K562 (cell line): ENCODE measurements at regions not wholly inside any gene's neighbourhood (a gene's known extent, or its start where the extent isn't known, plus 50 kb on each side); places are given as distances from the start of the nearest gene placed in this dataset.

Source experiments
- CBX5 ChIP-seq: IDR thresholded peaks from 2 replicates; pipeline ENCODE4 v1.6.1; 2014; ENCODE audit warnings: low read depth, borderline replicate concordance
- DNMT1 ChIP-seq: fragments of 450-650 bp; IDR thresholded peaks from 2 replicates; pipeline ENCODE4 v1.6.1; 2016; ENCODE audit warnings: antibody characterized with exemption, mild to moderate bottlenecking
- HNRNPLL ChIP-seq: fragments of 200-400 bp; formaldehyde crosslinking; IDR thresholded peaks from 2 replicates; pipeline ENCODE4 v1.6.1; 2017; ENCODE audit warnings: low read length, low read depth, mild to moderate bottlenecking; ENCODE audit not compliant: poor library complexity, severe bottlenecking
- MCM2 ChIP-seq: fragments of 450-650 bp; IDR thresholded peaks from 2 replicates; pipeline ENCODE4 v1.6.1; 2017; ENCODE audit warnings: low read depth, mild to moderate bottlenecking
- POLR2A ChIP-seq: fragments of 450-650 bp; conservative IDR thresholded peaks from 2 replicates; pipeline ENCODE4 v1.6.1; 2016
- SMAD3 ChIP-seq: fragments of 450-650 bp; formaldehyde crosslinking; conservative IDR thresholded peaks from 2 replicates; pipeline ENCODE4 v1.4.0; 2020; ENCODE audit warnings: mild to moderate bottlenecking
- SMARCA5 ChIP-seq: fragments of 450-650 bp; IDR thresholded peaks from 2 replicates; pipeline ENCODE4 v1.6.1; 2016
- TRIM28 ChIP-seq: fragments of 450-650 bp; IDR thresholded peaks from 2 replicates; pipeline ENCODE4 v1.6.1; 2017
- XRCC3 ChIP-seq: fragments of 450-650 bp; IDR thresholded peaks from 2 replicates; pipeline ENCODE4 v1.6.1; 2017; ENCODE audit warnings: mild to moderate bottlenecking, moderate library complexity
- ZNF586 ChIP-seq: fragments of 450-650 bp; formaldehyde crosslinking; conservative IDR thresholded peaks from 2 replicates; pipeline ENCODE4 v1.4.0; 2020; ENCODE audit warnings: mild to moderate bottlenecking, moderate library complexity
- ZNF699 ChIP-seq: fragments of 250-450 bp; sonication (Bioruptor Pico); IDR thresholded peaks from 2 replicates; pipeline ENCODE4 v1.8.0; 2021; ENCODE audit warnings: mild to moderate bottlenecking, moderate library complexity; ENCODE audit not compliant: insufficient replicate concordance
- TF ChIP-seq, protein P1 (sequence below), 2 experiments: fragments of 450-650 bp; formaldehyde crosslinking in 1 of 2; IDR thresholded peaks; 2 replicates each; pipeline versions ENCODE4 v1.4.0 to v1.6.1; 2014 to 2020; ENCODE audit warnings: mild to moderate bottlenecking in 2 of 2, borderline replicate concordance in 1 of 2, low read depth in 1 of 2
- TF ChIP-seq, protein P2 (sequence below): fragments of 250-450 bp; sonication (Bioruptor Pico); IDR thresholded peaks from 2 replicates; pipeline ENCODE4 v1.5.0; 2020; ENCODE audit warnings: mild to moderate bottlenecking
- TF ChIP-seq, protein P3 (sequence below): fragments of 450-650 bp; IDR thresholded peaks from 2 replicates; pipeline ENCODE4 v1.6.1; 2018; ENCODE audit not compliant: partially characterized antibody

DNA sequence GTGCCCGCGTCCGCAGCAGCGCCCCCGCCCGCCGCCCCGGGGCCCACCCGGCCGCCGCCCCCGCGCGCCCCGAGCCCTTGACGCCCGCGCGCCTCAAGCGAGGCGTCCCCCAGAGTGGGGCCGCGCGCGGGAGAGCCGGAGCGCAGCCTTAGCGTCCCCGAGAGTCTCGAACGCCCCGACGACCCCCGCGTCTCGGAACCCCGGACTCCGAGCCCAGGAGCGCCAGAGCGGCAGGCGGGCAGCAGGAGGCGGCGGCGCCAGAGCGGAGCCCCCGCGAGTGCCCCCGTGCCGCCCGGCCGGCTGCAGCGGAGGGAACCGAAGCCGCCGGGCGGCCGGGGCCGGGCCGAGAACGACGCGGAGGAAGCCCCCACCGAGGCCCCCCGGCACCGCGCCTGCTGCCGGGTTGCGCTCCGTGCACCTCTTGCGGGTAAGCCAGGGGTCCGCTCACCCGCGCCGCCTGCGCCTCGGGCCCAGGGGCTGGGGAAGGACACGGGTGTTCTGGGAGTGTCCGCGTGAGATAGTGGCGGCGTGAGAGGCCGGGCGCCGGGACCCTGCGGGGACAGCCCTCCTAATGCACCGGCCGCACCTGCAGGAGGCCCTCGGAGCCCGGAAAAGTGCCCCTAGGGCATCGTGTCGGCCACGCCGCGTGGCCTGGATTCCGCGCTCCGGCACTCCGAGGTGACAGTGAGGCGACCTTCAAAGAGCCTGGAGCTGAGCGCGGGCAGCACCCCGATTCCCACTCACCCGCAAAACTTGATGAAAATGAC, 52.0 kb upstream of the ULK4 start (continued):
- TF ChIP-seq, protein P1, sequence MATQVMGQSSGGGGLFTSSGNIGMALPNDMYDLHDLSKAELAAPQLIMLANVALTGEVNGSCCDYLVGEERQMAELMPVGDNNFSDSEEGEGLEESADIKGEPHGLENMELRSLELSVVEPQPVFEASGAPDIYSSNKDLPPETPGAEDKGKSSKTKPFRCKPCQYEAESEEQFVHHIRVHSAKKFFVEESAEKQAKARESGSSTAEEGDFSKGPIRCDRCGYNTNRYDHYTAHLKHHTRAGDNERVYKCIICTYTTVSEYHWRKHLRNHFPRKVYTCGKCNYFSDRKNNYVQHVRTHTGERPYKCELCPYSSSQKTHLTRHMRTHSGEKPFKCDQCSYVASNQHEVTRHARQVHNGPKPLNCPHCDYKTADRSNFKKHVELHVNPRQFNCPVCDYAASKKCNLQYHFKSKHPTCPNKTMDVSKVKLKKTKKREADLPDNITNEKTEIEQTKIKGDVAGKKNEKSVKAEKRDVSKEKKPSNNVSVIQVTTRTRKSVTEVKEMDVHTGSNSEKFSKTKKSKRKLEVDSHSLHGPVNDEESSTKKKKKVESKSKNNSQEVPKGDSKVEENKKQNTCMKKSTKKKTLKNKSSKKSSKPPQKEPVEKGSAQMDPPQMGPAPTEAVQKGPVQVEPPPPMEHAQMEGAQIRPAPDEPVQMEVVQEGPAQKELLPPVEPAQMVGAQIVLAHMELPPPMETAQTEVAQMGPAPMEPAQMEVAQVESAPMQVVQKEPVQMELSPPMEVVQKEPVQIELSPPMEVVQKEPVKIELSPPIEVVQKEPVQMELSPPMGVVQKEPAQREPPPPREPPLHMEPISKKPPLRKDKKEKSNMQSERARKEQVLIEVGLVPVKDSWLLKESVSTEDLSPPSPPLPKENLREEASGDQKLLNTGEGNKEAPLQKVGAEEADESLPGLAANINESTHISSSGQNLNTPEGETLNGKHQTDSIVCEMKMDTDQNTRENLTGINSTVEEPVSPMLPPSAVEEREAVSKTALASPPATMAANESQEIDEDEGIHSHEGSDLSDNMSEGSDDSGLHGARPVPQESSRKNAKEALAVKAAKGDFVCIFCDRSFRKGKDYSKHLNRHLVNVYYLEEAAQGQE (IDR thresholded peaks at IDR 0.05; ENCODE audit: borderline replicate concordance) = no peak
- TF ChIP-seq, protein P1 (CRISPR knock-in tag; IDR thresholded peaks at IDR 0.05; ENCODE audit: low read depth) = peak; percentile 75
- TF ChIP-seq SMARCA5 = no peak
- no peak for TF ChIP-seq HNRNPLL
- TF ChIP-seq, protein P2, sequence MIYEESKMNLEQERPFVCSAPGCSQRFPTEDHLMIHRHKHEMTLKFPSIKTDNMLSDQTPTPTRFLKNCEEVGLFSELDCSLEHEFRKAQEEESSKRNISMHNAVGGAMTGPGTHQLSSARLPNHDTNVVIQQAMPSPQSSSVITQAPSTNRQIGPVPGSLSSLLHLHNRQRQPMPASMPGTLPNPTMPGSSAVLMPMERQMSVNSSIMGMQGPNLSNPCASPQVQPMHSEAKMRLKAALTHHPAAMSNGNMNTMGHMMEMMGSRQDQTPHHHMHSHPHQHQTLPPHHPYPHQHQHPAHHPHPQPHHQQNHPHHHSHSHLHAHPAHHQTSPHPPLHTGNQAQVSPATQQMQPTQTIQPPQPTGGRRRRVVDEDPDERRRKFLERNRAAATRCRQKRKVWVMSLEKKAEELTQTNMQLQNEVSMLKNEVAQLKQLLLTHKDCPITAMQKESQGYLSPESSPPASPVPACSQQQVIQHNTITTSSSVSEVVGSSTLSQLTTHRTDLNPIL (CRISPR knock-in tag) = no peak
- TF ChIP-seq ZNF699 (CRISPR knock-in tag) = no peak
- no peak for TF ChIP-seq DNMT1
- TF ChIP-seq SMAD3 = no peak
- TF ChIP-seq, protein P3, sequence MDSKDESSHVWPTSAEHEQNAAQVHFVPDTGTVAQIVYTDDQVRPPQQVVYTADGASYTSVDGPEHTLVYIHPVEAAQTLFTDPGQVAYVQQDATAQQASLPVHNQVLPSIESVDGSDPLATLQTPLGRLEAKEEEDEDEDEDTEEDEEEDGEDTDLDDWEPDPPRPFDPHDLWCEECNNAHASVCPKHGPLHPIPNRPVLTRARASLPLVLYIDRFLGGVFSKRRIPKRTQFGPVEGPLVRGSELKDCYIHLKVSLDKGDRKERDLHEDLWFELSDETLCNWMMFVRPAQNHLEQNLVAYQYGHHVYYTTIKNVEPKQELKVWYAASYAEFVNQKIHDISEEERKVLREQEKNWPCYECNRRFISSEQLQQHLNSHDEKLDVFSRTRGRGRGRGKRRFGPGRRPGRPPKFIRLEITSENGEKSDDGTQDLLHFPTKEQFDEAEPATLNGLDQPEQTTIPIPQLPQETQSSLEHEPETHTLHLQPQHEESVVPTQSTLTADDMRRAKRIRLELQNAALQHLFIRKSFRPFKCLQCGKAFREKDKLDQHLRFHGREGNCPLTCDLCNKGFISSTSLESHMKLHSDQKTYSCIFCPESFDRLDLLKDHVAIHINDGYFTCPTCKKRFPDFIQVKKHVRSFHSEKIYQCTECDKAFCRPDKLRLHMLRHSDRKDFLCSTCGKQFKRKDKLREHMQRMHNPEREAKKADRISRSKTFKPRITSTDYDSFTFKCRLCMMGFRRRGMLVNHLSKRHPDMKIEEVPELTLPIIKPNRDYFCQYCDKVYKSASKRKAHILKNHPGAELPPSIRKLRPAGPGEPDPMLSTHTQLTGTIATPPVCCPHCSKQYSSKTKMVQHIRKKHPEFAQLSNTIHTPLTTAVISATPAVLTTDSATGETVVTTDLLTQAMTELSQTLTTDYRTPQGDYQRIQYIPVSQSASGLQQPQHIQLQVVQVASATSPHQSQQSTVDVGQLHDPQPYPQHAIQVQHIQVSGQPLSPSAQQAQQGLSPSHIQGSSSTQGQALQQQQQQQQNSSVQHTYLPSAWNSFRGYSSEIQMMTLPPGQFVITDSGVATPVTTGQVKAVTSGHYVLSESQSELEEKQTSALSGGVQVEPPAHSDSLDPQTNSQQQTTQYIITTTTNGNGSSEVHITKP = no peak
- no peak for TF ChIP-seq XRCC3
- TF ChIP-seq TRIM28 = no peak
- TF ChIP-seq POLR2A = 0 out of 2 replicates have a peak, but pooled peaks have one; percentile 22
- no peak for TF ChIP-seq CBX5
- TF ChIP-seq MCM2 = no peak
- TF ChIP-seq ZNF586 (CRISPR knock-in tag) = no peak
